LNCAP (cell line): ENCODE measurements at regions not wholly inside any gene's neighbourhood (a gene's known extent, or its start where the extent isn't known, plus 50 kb on each side); places are given as distances from the start of the nearest gene placed in this dataset.

ENCODE experiments used
- TF ChIP-seq, protein P1 (sequence below): fragments of 450-650 bp; IDR thresholded peaks from 2 replicates; pipeline ENCODE4 v1.5.1; 2017; ENCODE audit warnings: mild to moderate bottlenecking

DNA sequence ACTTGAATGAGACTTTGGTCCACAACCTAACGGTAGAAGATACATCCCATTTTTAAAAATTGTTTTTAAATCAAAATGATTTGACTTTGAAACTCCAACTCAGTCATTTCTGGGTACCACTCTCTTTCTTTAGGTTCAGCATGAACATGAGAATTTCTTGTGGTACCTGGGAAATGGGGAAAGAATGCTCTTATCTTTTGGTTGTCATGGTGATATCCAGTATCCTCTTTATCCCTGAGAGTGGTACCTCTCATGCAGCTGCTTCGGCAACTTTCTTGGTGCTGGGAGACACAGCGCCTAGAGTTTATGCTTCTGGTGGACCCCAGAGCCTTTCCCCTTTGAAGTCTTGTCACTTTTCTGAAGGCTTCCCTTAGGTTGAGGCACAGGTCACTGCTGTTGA lies 465.1 kb upstream of the FAT1 start:
- TF ChIP-seq, protein P1, sequence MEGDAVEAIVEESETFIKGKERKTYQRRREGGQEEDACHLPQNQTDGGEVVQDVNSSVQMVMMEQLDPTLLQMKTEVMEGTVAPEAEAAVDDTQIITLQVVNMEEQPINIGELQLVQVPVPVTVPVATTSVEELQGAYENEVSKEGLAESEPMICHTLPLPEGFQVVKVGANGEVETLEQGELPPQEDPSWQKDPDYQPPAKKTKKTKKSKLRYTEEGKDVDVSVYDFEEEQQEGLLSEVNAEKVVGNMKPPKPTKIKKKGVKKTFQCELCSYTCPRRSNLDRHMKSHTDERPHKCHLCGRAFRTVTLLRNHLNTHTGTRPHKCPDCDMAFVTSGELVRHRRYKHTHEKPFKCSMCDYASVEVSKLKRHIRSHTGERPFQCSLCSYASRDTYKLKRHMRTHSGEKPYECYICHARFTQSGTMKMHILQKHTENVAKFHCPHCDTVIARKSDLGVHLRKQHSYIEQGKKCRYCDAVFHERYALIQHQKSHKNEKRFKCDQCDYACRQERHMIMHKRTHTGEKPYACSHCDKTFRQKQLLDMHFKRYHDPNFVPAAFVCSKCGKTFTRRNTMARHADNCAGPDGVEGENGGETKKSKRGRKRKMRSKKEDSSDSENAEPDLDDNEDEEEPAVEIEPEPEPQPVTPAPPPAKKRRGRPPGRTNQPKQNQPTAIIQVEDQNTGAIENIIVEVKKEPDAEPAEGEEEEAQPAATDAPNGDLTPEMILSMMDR: no peak

DNA sequence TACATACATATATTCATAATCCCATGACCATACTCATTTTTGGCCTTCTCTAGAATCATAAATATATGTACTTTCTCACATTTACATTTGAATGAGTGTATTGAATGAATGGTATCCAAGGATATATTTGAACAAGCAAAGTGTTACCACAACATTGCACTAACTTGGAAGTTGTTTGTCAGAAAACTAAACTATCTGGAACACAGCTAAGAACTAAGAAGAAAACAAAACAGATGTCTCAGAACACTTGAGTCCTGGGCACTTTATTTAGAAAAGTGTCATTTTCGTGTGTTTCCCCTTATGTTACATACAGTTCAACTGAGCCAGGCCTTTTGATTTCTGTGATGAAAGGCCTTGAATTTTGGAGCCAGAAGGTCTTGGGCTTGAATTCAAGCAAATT lies 466.7 kb upstream of the FAT1 start:
- TF ChIP-seq, protein P1: no peak

DNA sequence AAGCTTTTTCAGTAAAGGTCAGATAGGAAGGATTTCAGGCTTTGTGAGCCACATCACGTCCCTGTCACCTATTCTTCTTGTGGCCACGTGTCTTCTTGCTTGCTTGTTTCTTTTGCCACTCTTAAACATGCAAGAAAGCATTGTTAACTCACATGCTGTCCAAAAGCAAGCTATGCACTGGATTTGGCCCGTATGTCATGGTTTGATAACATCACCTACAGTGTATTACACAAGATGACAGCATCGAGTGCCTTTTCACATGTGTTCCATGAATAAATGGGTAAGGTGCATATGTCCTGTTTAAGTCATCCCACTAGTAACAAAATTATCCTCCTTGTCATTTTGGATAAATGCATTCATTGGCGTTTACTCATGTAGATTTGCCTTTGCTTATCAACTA lies 468.0 kb upstream of the FAT1 start:
- TF ChIP-seq, protein P1: no peak

DNA sequence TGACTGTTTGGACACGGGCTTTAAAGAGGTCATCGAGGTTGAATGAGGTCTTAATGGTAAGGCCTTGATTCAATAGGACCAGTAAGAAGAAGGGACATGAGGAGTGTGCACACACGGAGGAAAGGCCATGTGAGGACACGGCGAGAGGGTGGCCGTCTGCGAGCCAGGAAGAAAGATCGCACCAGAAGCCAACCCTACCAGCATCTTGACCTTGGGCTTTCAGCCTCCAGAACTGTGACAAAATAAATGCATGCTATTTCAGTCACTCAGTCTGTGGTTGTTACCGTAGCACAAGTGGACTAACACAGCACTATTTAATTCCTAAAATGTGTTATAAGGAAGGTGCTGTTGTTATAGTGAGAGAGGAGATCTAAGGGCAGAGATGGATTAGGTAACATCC lies 468.6 kb upstream of the FAT1 start:
- TF ChIP-seq, protein P1: no peak

DNA sequence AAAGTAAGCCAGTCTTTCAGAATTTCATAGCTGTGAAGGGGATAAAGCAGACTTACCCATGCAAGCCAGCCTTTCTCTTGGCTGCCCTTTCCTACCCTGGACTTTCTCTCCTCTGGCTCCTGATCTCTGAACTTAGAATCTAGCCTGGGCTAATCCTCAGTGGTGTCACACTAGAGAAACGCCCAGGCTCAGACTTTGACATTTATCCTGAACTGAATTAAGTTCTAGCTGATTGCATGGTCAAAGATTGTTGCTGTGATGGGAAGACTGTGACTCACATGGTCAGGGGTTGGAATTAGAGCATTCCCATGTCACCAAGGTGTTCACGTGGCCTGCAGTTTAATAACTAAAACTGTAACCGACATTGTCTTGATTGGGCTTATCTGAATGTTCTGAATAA lies 469.5 kb upstream of the FAT1 start:
- TF ChIP-seq, protein P1: no peak

DNA sequence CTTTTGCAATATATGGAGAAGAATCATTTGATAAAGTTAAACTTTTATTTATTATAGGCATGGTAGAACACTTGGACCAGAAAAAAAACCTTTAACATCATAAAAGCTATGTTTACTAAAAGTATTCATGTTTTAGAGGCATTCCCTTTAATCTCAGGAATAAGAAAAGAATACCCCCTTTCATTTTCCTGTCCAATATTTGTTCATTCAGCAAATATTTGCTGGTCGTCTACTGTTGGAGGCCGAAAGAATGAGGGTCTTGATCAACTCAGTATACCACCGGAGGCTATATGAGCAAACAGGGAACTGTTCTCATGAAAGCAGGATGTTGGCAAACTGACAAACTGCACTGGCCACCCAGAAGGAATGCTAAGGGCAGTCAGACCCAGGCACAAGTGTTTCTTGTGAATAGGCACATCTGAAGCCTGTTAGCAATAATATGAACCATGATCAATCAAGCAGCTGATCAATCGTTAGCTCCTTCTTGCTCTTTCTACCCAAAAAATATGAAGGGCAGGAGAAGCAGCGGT lies 480.8 kb upstream of the FAT1 start:
- TF ChIP-seq, protein P1: no peak

DNA sequence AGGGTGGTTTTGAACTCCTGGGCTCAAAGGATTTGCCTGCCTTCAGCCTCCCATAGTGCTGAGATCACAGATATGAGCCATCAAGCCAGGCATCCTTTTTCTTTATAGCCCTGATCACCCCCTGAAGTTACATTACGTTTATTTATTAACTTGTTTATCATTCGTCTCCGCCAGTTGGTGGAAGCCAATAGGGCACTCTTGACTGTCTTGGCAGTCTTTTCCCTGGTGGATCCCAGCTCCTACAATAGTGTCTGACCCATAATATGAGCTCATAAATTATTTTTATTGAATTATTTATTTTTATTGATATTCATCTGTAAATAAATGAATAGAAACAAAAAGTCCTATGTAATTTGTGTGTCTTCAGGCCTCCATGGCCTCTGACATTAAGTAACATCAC lies 484.3 kb upstream of the FAT1 start:
- TF ChIP-seq, protein P1: no peak

DNA sequence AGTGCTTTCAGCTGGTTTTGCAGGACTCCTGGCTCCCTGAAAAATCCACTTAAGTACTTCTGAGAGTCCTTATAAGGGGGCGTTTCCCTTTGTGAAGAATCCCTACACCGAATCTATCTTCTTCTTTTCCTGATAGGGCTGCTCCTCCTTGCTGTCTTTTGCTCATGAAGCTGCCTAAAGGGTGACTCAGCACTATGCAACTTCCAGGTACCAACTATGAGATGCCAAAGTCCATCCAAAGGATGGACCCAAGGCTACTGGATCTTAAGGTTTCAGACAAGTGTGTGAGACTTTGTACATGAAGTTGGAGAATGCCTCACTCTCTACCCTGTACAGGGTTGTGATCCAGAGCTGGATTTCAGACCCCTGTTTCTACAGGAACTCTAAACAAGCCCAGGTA lies 485.0 kb upstream of the FAT1 start:
- TF ChIP-seq, protein P1: no peak
